HG03571 (cell line): ENCODE measurements at regions not wholly inside any gene's neighbourhood (a gene's known extent, or its start where the extent isn't known, plus 50 kb on each side); places are given as distances from the start of the nearest gene placed in this dataset.
"Not testable (repeated sequence)": the region's sequence is repeated elsewhere in the genome, so short reads cannot be mapped to it uniquely, and the experiment has no call there.

ENCODE experiments used
- ATAC-seq: cut with Tn5 transposase; IDR thresholded peaks from one replicate; pipeline ENCODE4 v1.9.1; 2021; ENCODE audit not compliant: unreplicated experiment

DNA sequence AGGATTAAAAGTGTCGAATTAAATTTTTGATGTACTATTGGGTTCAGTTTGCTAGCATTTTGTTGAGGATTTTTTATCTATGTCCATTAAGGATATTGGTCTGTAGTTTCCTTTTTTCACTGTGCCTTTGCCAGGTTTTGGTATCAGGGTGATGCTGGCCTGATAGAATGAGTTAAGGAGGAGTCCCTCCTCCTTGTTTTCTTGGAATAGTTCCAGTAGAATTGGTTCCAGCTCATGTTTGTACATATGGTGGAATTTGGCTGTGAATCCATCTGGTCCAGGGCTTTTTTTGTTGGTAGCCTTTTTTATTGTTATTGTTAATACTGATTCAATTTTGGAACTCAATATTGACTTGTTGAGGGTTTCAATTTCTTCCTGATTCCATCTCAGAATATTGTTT is 141.8 kb downstream of the SIM1 start:
- no peak for ATAC-seq

DNA sequence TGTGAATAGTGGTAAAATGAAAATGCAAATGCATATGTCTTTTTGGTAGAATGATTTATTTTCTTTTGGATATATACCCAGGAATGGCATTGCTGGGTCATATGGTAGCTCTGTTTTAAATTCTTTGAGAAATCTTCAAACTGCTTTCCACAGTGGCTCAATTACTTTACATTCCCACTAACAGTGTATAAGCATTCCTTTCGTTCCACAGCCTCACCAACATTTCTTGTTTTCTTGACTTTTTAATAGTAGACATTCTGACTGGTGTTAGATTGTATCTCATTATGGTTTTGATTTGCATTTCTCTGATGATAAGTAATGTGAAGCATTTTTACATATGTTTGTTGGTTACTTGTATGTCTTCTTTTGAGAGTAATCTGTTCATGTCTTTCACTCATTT is 144.0 kb downstream of the SIM1 start:
- no peak for ATAC-seq

DNA sequence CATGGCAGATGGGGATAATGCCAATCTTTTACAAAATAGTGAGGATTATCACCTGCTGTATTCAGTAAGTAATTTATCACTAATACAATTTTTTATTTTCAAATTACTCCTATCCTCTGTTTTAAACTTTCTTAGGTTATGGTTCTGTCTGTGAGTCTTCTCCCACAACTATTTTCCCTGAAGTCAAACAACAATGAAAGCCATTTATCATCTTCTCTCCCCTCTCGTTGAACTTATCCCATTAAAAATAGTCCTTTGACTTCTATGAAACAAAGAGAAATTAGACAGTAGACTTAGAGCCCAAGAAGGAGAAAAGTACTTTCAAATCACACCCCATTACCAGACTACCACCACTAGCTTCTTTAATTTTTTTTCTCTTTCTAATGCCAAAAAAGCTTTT is 147.7 kb downstream of the SIM1 start:
- ATAC-seq = no peak

DNA sequence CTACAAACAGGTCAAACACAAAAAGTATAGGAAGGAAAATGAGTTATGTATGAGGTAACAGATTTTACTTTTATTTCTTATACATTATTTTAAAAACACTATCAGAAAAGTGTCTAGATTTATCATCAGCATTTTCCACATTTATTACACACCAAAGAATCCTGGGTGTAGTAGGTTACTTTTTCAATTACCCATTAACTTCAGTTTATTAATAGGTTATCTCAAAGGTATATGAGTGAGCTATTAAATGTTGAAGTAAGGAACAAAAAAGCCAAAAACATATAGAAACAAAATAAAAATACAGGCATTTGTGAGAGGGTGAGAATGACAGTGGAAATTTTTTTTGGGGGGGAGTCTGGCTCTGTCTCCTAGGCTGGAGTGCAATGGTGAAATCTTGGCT is 150.5 kb downstream of the SIM1 start:
- no peak for ATAC-seq

DNA sequence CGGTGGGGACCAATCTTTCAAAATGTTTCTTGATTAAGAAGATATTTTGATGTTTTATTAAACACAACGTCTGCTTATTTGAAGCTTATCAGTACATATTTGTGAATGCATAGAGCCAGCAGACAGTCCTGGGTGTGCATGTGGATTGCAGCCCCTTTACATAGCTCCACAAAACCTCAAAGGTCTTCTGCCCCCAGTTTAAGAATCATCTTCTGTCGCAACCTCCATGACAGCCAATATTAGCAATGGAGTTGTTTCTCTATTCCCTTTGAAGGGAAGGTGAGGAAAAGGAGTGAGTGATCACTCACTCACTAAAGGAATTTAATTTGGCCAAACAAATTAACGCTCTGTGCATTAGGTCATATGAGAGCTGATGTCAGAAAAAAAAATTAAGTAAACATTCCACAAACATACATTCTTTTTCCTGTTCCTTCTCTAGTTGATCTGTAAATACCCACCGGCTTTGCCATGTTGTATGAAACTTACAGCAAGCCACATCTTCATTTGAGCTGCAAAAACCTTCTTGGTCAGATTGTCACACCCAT is 152.9 kb downstream of the SIM1 start:
- ATAC-seq = no peak

DNA sequence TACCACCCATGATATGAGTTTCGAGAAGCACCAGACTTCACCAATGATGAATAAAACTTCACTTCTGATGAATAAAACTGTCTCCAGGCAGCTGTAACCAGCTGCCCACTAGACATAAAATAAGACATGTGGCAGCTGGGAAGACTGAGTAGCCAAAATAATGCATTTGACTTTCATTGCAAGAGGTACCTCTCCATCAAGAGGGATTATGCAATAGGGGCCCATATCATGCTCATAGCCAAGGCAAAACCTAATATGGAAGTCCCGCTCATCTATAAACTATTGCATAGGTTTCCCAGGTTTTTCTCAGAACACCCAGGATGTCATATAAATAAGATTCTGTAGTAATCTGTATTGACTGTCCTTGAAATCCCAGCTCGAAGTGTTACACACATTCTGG is 155.5 kb downstream of the SIM1 start:
- no peak for ATAC-seq

DNA sequence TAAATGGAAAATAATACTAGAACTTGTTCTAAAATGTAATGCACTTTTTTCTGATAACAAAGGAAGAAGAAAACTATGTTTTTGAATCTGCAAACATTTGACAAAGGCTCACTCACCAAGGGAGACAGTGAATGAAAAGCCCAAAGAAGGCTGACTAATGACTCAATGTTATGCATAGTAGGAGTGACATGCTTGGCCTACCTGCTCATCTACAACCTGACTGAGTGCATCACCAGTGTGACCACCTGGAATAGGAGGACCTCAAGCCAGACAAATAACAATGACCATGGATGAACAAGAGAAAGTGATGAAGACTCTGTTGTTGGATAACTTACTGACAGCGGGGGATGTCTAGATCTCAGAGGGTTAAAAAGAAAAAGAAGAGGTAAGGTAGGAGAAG is 157.2 kb downstream of the SIM1 start:
- no peak for ATAC-seq

DNA sequence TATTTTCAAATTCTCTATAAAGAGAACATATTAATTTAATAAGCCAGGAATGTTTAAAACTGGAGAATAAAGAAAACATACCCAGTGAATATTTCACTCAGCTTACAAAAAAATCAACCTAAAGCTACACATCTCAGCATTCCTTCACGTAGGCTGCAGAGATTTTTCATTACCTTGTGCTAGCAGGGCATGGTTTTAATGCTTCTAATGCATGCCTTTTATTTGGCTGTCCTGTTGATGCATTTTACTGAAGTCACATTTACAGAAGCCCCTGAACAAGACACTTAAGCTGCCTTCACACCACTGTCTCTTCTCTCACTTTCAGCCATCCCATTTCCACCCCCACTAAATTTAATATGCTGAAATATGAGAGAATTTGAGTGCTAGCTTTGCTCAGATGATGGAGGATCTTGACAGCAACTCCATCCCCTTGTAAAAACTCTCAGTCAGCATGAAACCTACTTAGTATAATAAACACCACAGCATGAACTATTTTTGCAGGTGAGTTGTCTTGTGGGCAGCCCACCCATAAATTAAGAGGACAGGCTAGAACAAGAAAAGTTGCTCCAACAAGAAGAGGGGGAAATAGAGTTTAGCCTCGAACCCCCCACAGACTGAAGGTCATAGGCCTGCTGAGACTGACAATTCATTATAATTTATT is 159.4 kb downstream of the SIM1 start:
- ATAC-seq = no peak

DNA sequence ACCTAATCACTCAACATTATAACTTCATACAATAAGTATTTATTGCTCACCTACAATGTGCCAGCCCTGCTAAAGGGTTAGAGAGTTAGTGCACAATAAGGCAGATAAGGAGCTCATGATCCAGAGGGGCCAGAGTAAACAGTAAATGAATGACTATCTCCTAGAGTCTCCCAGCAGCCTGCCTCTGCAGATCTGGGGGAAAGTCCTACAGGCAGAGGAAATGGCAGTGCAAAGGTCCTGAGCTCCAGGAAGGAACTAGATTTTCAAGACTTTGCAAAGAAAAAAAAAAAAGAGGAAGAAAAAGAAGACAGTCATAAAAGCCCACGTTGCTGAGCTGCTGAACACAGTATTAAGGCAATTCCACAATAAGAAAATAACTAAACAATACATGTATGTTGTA is 160.1 kb downstream of the SIM1 start:
- no peak for ATAC-seq

DNA sequence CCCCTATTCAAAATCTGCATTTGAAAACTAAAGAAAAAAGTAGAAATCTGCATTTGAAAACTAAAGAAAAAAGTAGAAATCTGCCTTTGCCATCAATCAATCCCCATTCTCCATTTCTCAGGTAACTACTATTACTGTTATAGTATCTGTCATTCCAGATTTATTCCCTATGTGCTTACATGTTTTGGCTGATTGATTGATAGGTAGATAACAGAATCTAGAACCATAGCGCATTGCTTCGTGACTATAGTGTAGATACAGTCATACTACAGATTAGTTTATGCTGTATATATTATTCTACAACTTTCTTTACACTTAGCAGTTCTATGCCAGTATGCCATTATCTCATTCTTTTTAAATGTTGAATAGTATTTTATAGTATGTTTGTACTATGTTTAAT is 163.0 kb downstream of the SIM1 start:
- ATAC-seq = no peak

DNA sequence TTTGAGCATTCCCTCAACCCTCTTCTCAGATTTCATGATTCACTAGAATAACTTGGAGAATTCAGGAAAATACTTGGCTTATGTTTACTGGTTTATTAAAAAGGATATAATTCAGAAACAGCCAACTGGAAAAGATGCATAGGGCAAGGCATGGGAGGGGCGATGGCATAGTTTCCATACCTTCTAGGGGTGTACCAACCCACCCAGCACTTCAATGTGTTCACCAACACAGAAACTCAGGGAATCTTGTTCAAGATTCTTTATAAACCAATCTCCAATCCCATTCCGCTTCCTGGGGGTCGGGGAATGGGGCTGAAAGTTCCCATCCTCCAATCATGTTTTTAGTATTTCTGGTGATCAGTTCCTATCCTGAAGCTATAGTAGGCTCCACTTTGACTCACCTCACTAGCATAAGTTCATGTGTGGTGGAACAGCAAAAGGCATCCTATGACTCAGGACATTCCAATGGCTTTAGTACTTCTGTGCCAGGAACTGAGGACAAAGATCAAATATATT is 164.4 kb downstream of the SIM1 start:
- no peak for ATAC-seq

DNA sequence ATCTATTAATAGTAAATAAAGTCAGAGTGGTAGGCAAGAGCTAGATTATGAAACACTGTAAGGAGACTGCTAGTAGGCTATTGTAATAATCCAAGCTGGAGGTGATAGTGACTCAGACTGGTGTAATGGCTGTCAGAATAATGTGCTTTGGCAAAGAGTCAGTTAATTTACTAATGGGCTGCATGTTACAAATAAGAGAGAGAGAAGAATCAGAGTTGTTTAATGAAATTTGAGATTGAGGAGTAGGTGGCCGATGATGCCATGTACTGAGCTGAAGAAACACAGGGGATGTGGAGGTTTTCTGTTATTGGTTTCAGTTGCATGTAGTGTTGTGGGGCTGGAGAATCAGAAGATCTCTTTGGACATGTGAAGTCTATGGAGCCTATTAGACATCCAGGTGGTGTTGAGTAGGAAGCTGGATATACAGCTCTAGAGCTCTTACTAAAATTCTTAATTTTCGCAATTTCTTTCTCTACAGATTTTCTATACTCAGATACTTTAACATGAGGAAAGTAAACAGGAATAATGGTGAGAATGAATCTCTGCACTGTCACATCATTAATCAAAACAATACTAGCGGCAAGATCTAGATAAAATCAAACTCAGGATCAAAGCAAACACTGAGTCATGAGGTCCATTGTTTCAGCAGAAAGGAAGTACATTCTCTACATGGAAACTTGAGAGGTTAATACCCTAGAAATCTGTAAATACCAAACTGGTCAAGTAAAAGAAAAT is 167.7 kb downstream of the SIM1 start:
- ATAC-seq = no peak

DNA sequence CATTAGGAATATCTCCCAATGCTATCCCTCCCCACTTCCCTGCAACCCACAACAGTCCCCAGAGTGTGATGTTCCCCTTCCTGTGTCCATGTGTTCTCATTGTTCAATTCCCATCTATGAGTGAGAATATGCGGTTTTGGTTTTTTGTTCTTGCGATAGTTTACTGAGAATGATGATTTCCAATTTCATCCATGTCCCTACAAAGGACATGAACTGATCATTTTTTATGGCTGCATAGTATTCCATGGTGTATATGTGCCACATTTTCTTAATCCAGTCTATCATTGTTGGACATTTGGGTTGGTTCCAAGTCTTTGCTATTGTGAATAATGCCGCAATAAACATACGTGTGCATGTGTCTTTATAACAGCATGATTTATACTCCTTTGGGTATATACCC is 169.5 kb downstream of the SIM1 start:
- not testable (repeated sequence) for ATAC-seq

DNA sequence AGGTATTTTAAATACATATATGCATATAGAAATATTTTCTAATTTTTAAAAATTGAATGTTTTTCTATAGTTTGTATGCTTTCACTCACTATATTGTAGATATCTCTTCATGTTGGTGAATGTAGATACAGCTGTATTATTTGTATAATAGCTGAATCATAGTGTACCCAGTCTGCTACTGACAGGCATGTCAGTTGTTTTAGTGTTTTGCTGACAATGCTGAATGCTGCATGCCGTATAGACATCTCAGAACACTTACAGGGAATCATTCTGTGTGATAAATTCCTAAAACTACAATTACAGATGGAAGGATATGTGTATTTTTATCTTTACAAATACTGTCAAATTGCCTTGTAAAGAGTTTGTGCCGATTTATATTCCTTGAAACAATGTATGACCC is 175.4 kb downstream of the SIM1 start:
- no peak for ATAC-seq

DNA sequence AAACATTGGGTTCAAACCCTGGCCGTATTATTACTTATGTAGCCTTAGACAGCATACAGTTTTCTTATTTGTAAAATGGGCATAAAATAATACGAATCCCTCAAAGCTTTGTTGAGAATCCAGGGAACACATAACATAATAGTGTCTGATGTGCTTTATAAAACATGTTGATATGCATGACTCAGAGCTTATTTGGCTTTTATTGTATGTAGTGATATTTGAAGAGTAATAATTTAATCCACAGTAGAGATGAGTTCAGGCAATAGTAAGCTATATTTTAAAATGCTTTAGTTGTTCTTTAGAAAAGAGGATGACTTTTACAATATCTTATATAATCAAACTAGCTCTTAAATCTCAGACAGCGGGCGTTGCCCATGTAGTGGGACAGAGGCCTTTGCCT is 176.4 kb downstream of the SIM1 start:
- ATAC-seq = no peak

DNA sequence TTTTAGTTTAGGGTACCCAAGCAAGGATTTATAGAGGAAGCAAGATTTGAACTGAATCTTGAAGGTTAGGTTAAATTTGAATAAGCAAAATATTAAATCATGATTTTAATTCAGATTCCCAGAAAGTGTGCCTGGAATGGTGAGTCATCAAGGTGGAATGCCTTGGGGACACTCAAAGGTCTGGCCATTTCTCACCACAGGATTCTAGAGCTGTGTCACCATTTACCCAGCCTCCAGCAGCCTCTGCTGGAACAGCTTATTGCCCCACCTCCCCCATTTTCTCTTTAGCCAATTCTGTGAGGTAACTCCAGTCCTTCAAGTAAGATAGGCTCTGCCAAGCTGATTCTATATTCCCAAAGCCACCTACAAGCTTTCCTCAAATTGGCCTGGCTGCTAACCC is 181.4 kb downstream of the SIM1 start:
- ATAC-seq = no peak

DNA sequence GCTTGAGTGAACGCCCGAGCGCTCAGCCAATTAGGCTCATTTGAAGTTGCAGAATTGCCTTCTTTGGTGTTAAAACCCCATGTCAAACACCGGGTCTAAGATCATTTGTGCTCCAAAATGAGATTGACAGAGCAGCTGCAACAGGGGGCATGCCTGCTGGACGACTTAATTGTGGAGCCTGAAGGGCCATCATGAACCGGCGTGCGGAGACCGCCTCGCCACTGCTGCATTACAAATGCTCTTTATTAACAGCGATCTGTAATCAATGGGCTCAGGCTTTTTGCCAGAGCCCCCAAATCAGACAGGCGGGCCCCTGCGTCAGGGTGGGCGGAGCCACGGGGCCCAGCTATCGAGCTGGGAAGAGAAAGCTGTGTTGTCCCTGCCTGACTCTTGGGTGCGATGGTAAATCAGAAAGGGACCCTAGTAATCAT is 183.2 kb downstream of the SIM1 start:
- ATAC-seq = no peak

DNA sequence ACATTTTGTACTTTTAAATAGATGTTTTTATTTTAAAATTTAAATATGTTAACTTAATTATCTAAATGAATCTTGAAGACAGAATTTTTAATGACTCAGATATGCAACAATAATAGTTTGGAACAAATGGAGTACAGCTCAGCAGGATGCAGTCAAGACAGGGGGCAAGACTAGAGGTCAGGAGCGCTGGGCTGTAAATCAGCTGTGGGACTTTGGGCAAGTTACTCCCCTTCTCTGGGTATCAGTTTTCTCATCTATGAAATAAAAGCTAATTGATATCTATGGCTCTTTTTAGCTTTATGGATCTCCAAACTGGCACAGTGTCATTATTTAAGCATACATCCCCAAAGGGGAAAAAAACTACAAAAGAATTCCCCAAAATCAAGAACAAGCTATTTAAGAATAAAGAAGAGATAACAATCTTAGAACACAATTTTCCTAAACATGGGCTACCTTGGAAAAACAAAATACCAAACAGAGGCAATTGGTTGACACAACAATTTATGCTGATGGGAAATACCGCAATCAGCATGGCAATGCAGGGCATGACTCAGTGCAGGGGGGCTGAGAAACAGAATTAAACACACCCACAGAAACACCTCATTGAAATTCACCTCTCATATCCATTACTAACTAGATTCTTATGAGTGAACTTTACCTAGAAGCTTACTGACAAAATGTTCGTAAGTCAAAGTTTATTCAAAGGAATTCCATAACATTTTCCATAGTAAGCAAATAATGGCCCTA is 188.2 kb downstream of the SIM1 start:
- ATAC-seq = no peak

DNA sequence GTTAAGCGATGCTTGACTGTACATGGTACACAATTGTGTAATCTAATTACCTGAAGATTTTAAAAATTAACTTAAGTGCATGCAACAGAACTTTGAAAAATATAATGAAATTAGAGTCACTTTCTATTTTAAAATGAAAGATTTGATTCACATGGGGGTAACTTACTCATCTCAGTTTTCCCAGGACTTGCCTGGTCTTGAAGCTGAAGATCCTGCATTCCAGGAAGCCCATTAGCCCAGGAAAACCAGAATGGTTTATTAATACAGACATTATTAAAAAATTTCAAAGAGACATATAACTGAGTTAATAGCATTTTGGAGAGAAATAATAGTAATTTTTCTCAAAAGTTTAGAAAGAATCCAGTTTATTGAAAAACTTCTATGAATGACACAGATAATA is 190.6 kb downstream of the SIM1 start:
- no peak for ATAC-seq

DNA sequence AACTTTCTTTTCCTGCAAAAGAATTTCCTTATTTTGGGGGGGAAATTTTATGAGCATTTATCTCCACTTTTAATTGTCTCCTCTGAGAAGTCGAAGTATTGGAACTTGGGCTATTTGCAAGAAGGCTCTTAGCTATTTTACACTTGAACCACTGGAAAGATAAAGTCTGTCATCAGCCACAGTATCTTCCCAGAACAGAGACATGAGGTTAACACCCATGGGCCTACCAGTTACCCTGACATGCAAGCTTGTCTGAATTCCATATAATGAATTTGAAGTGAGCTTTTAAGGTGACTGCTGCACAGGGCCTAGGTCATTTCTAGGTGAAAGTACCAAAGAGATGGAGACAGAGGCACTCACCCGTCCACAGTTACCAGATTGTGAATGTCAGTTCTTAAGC is 193.1 kb downstream of the SIM1 start:
- ATAC-seq = no peak

DNA sequence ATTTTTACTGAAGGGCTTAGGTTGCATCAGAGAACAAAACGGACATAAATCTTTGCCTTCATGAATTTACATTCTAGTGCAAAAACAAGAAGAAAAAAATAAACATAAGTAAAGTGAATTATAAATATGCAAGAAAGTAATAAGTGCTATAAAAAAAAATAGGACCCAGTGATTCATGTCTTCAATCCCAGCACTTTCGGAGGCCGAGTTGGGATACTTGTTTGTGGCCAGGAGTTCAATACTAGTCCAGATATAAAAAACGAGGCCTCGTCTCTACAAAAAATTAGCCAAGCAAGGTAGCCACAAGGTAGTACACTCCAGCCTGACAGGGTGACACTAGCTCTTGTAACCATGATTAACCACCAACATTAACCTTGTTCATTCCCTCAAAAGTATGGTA is 193.5 kb downstream of the SIM1 start:
- no peak for ATAC-seq

DNA sequence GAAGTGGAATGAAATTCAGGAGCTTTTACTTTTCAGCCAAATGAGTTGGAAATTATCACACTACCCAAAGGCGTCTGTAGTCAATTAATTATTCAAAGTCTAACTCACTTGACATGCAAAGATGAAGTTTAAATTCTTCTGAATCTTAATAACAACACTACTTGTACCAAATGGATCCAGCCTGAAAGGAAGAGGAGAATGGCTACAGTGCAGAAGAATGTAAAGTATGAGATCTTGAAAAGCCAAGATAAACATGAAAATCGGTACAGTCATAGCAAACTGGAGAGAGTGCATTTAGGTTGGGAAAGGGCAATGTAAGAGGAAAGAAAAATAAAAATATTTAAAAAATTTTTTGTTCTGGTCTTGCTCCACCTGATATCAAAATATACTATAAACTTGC is 195.5 kb downstream of the SIM1 start:
- no peak for ATAC-seq
